GM12891 (cell line): ENCODE measurements at regions not wholly inside any gene's neighbourhood (a gene's known extent, or its start where the extent isn't known, plus 50 kb on each side); places are given as distances from the start of the nearest gene placed in this dataset.

Experiments
- POLR2A ChIP-seq: IDR thresholded peaks from 2 replicates; pipeline ENCODE4 v1.6.1; 2011; ENCODE audit warnings: low read depth, low read length, control low read depth
- POLR2AphosphoS5 ChIP-seq: IDR thresholded peaks from 2 replicates; pipeline ENCODE4 v1.6.1; 2011; ENCODE audit warnings: low read depth, low read length, control low read depth
- POU2F2 ChIP-seq: IDR thresholded peaks from 2 replicates; pipeline ENCODE4 v1.6.1; 2011; ENCODE audit warnings: low read depth, mild to moderate bottlenecking, control low read depth, low read length, moderate library complexity
- TAF1 ChIP-seq: IDR thresholded peaks from 2 replicates; pipeline ENCODE4 v1.6.1; 2011; ENCODE audit warnings: low read depth, low read length, control low read depth

DNA sequence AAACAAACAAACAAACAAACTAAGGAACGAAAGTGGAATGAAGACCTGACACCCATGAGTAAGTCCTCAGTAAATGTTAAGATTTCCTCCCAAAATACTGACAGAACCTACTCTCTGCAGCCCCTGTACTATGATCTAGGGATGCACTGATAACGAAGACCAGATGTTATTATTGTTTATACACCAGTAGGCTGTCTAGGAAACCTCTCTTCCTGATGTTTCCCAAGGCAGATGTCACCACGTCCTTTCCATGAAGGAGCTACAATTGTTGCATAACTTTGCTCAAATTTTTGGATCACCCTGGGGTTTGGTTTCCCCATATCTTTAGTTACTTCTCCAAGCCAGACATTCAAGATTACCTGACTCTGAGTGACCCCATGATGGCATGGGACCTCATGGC is 340.7 kb downstream of the MIAT start:
- TF ChIP-seq POLR2A (no peak), POLR2AphosphoS5 (no peak), TAF1 (no peak), POU2F2 (no peak)
